ENCODE measurements at regions not wholly inside any gene's neighbourhood (a gene's known extent, or its start where the extent isn't known, plus 50 kb on each side); places are given as distances from the start of the nearest gene placed in this dataset.

- DNase-seq (ENCODE audit: low spot score): no peak
- no peaks in the 10 kb centered on the region for H3K4me1 Mint-ChIP-seq (ENCODE audit: unreplicated experiment)
- H3K36me3 Mint-ChIP-seq (ENCODE audit: low read depth, unreplicated experiment): no peaks in the 10 kb centered on the region
- no peaks in the 10 kb centered on the region for H3K27me3 Mint-ChIP-seq (ENCODE audit: unreplicated experiment)
- no peak for TF ChIP-seq CTCF (IDR thresholded peaks at IDR 0.05; ENCODE audit: unreplicated experiment)
- H3K27ac Mint-ChIP-seq (ENCODE audit: unreplicated experiment): no peak overlapping the region
- H3K4me3 Mint-ChIP-seq (ENCODE audit: unreplicated experiment): no peak overlapping the region
- H3K9me3 Mint-ChIP-seq (ENCODE audit: unreplicated experiment): no peaks in the 10 kb centered on the region
Measured at GRCh38 chr6:71072508-71072907, 115.6 kb upstream of the B3GAT2 start.

GRCh38 chr6:71077655-71078054, 120.8 kb upstream of the B3GAT2 start:
- Mint-ChIP-seq H3K27ac (ENCODE audit: unreplicated experiment) (no peak overlapping the region), H3K27me3 (ENCODE audit: unreplicated experiment) (no peaks in the 10 kb centered on the region), H3K36me3 (ENCODE audit: low read depth, unreplicated experiment) (no peaks in the 10 kb centered on the region), H3K4me3 (ENCODE audit: unreplicated experiment) (no peak overlapping the region), H3K4me1 (ENCODE audit: unreplicated experiment) (no peaks in the 10 kb centered on the region), H3K9me3 (ENCODE audit: unreplicated experiment) (no peaks in the 10 kb centered on the region)
- no peak for DNase-seq (ENCODE audit: low spot score)
- no peak for TF ChIP-seq CTCF (IDR thresholded peaks at IDR 0.05; ENCODE audit: unreplicated experiment)

- no peaks in the 10 kb centered on the region for H3K9me3 Mint-ChIP-seq (ENCODE audit: unreplicated experiment)
- H3K4me3 Mint-ChIP-seq (ENCODE audit: unreplicated experiment): no peak overlapping the region
- H3K27me3 Mint-ChIP-seq (ENCODE audit: unreplicated experiment): no peaks in the 10 kb centered on the region
- DNase-seq (ENCODE audit: low spot score): no peak
- H3K4me1 Mint-ChIP-seq (ENCODE audit: unreplicated experiment): no peaks in the 10 kb centered on the region
- H3K27ac Mint-ChIP-seq (ENCODE audit: unreplicated experiment): no peak overlapping the region
- no peak for TF ChIP-seq CTCF (IDR thresholded peaks at IDR 0.05; ENCODE audit: unreplicated experiment)
- H3K36me3 Mint-ChIP-seq (ENCODE audit: low read depth, unreplicated experiment): no peaks in the 10 kb centered on the region
Measured at GRCh38 chr6:71079677-71080076, 122.8 kb upstream of the B3GAT2 start.

GRCh38 chr6:71080133-71080532, 123.3 kb upstream of the B3GAT2 start:
- Mint-ChIP-seq H3K4me3 (ENCODE audit: unreplicated experiment) (no peak overlapping the region), H3K4me1 (ENCODE audit: unreplicated experiment) (no peaks in the 10 kb centered on the region), H3K9me3 (ENCODE audit: unreplicated experiment) (no peaks in the 10 kb centered on the region), H3K27me3 (ENCODE audit: unreplicated experiment) (no peaks in the 10 kb centered on the region), H3K27ac (ENCODE audit: unreplicated experiment) (no peak overlapping the region), H3K36me3 (ENCODE audit: low read depth, unreplicated experiment) (no peaks in the 10 kb centered on the region)
- DNase-seq (ENCODE audit: low spot score): no peak
- no peak for TF ChIP-seq CTCF (IDR thresholded peaks at IDR 0.05; ENCODE audit: unreplicated experiment)

- no peak for TF ChIP-seq CTCF (IDR thresholded peaks at IDR 0.05; ENCODE audit: unreplicated experiment)
- no peaks in the 10 kb centered on the region for H3K27me3 Mint-ChIP-seq (ENCODE audit: unreplicated experiment)
- no peaks in the 10 kb centered on the region for H3K4me1 Mint-ChIP-seq (ENCODE audit: unreplicated experiment)
- H3K9me3 Mint-ChIP-seq (ENCODE audit: unreplicated experiment): no peaks in the 10 kb centered on the region
- H3K27ac Mint-ChIP-seq (ENCODE audit: unreplicated experiment): no peak overlapping the region
- no peak for DNase-seq (ENCODE audit: low spot score)
- H3K4me3 Mint-ChIP-seq (ENCODE audit: unreplicated experiment): no peak overlapping the region
- H3K36me3 Mint-ChIP-seq (ENCODE audit: low read depth, unreplicated experiment): no peaks in the 10 kb centered on the region
Measured at GRCh38 chr6:71080826-71081225, 124.0 kb upstream of the B3GAT2 start.
